SK-N-SH (cell line): ENCODE measurements at regions not wholly inside any gene's neighbourhood (a gene's known extent, or its start where the extent isn't known, plus 50 kb on each side); places are given as distances from the start of the nearest gene placed in this dataset.
A peak's percentile ranks its signal among the peaks of the same experiment; 100 is the strongest.

Source experiments
- CTCF ChIA-PET: fragments of 300-600, 350-600 bp; formaldehyde crosslinking; extraction: SDS; loops from one replicate; lab custom pipeline; 2021; lab: Yijun Ruan, JAX
- POLR2A ChIA-PET: fragments of 350-600 bp; sonication (Branson Sonifier 250); formaldehyde crosslinking; extraction: SDS; loops from one replicate; lab custom pipeline; 2020; ENCODE audit warnings: antibody characterized with exemption, inconsistent platforms; lab: Yijun Ruan, JAX
- DNase-seq: peaks from one replicate; pipeline ENCODE4 v3.0.0; 2012
- H2AFZ ChIP-seq: fragments of 200-600 bp; sonication (generic); 2 replicates; pipeline ENCODE4 v1.8.1; 2016; ENCODE audit warnings: antibody characterized with exemption, mild to moderate bottlenecking, low read depth
- H3F3A ChIP-seq: fragments of 200-600 bp; sonication (generic); replicated peaks from 2 replicates; pipeline ENCODE3; 2016; ENCODE audit warnings: antibody characterized with exemption, mild to moderate bottlenecking; ENCODE audit not compliant: insufficient read depth
- H3K27ac ChIP-seq, 2 experiments: fragments of 200-500 bp in 1 of 2; fragments of 200-600 bp in 1 of 2; sonication (Bioruptor generic) in 1 of 2; sonication (generic), shearing (Covaris generic) in 1 of 2; 2 replicates each; pipeline versions ENCODE4 v1.5.1 to v1.6.1; 2014 to 2016; ENCODE audit warnings: low read depth in 2 of 2, inconsistent platforms in 1 of 2, low read length in 1 of 2, mild to moderate bottlenecking in 1 of 2, mixed read lengths in 1 of 2
- H3K27me3 ChIP-seq: fragments of 200-600 bp; sonication (generic), shearing (Covaris generic); 2 replicates; pipeline ENCODE4 v1.6.1; 2016; ENCODE audit warnings: mixed run types; ENCODE audit not compliant: insufficient read depth
- H3K36me3 ChIP-seq, 2 experiments: fragments of 200-500 bp in 1 of 2; fragments of 200-600 bp in 1 of 2; sonication (Bioruptor generic) in 1 of 2; sonication (generic) in 1 of 2; replicated peaks in 1 of 2; 2 replicates each; pipeline versions ENCODE3 to v1.5.1; 2014 to 2016; ENCODE audit warnings: low read length in 1 of 2, mild to moderate bottlenecking in 1 of 2; ENCODE audit not compliant: insufficient read depth in 2 of 2, control insufficient read depth in 1 of 2
- H3K4me1 ChIP-seq, 2 experiments: fragments of 200-500 bp in 1 of 2; fragments of 200-600 bp in 1 of 2; sonication (Bioruptor generic) in 1 of 2; sonication (generic), shearing (Covaris generic) in 1 of 2; 2 replicates each; pipeline versions ENCODE4 v1.5.1 to v1.6.1; 2014 to 2016; ENCODE audit warnings: low read depth in 1 of 2, low read length in 1 of 2, mixed run types in 1 of 2; ENCODE audit not compliant: insufficient read depth in 2 of 2, control insufficient read depth in 1 of 2
- H3K4me2 ChIP-seq: fragments of 200-600 bp; sonication (generic), shearing (Covaris generic); 2 replicates; pipeline ENCODE4 v1.6.1; 2017; ENCODE audit warnings: mixed run types
- H3K4me3 ChIP-seq, 2 experiments: fragments of 200-500 bp in 1 of 2; fragments of 200-600 bp in 1 of 2; sonication (Bioruptor generic) in 1 of 2; sonication (generic), shearing (Covaris generic) in 1 of 2; 2 replicates each; pipeline versions ENCODE4 v1.5.1 to v1.8.1; 2014 to 2016; ENCODE audit warnings: low read depth in 2 of 2, inconsistent platforms in 1 of 2, low read length in 1 of 2, mild to moderate bottlenecking in 1 of 2, mixed read lengths in 1 of 2, moderate library complexity in 1 of 2
- H3K79me2 ChIP-seq: fragments of 200-600 bp; sonication (generic); 2 replicates; pipeline ENCODE4 v1.8.1; 2017; ENCODE audit warnings: mild to moderate bottlenecking; ENCODE audit not compliant: insufficient read depth
- H3K9ac ChIP-seq: fragments of 200-600 bp; sonication (generic); 2 replicates; pipeline ENCODE4 v1.6.1; 2017; ENCODE audit warnings: mixed run types
- H3K9me2 ChIP-seq: fragments of 200-600 bp; sonication (generic); 2 replicates; pipeline ENCODE4 v1.6.1; 2017; ENCODE audit warnings: mixed run types
- H3K9me3 ChIP-seq: fragments of 200-600 bp; sonication (generic); 2 replicates; pipeline ENCODE4 v1.6.1; 2017; ENCODE audit warnings: mixed run types, mild to moderate bottlenecking, moderate library complexity
- H4K20me1 ChIP-seq: fragments of 200-600 bp; sonication (generic); 2 replicates; pipeline ENCODE4 v1.6.1; 2017; ENCODE audit warnings: mild to moderate bottlenecking, mixed run types; ENCODE audit not compliant: insufficient read depth
- EP300 ChIP-seq, 2 experiments: IDR thresholded peaks; 2 replicates each; pipeline versions ENCODE4 v1.4.0 to v1.6.1; 2012; ENCODE audit warnings: borderline replicate concordance in 1 of 2, low read depth in 1 of 2, low read length in 1 of 2
- EZH2phosphoT487 ChIP-seq: fragments of 200-600 bp; sonication (generic); IDR thresholded peaks from 2 replicates; pipeline ENCODE4 v1.6.1; 2017; ENCODE audit warnings: low read depth, mixed run types, mild to moderate bottlenecking, antibody characterized with exemption, moderate library complexity, borderline replicate concordance
- FOXJ3 ChIP-seq: sonication (generic); formaldehyde crosslinking; IDR thresholded peaks from 2 replicates; pipeline ENCODE4 v1.5.1; 2020; ENCODE audit warnings: mild to moderate bottlenecking, missing genetic modification reagents
- GATA2 ChIP-seq: sonication (generic); formaldehyde crosslinking; IDR thresholded peaks from 2 replicates; pipeline ENCODE4 v1.5.0; 2020; ENCODE audit warnings: mild to moderate bottlenecking, missing genetic modification reagents
- RFX5 ChIP-seq: IDR thresholded peaks from 2 replicates; pipeline ENCODE4 v1.6.1; 2012; ENCODE audit warnings: mild to moderate bottlenecking, improper control_type of control experiment, low read length
- RXRA ChIP-seq: IDR thresholded peaks from 2 replicates; pipeline ENCODE4 v1.4.0; 2012; ENCODE audit warnings: low read depth, mild to moderate bottlenecking, borderline replicate concordance
- TCF12 ChIP-seq: IDR thresholded peaks from 2 replicates; pipeline ENCODE4 v1.4.0; 2012
- WGBS: methylation state at CpG from one replicate; pipeline ENCODE4 v1.1.6; 2017; ENCODE audit warnings: low lambda C conversion rate; 5-methylcytosine and 5-hydroxymethylcytosine counted together
- TF ChIP-seq, protein P1 (sequence below): IDR thresholded peaks from 2 replicates; pipeline ENCODE4; 2012
- TF ChIP-seq, protein P2 (sequence below): fragments of 200-600 bp; sonication (generic); IDR thresholded peaks from 2 replicates; pipeline ENCODE4 v1.6.1; 2017; ENCODE audit warnings: antibody characterized with exemption, mild to moderate bottlenecking, moderate library complexity

DNA sequence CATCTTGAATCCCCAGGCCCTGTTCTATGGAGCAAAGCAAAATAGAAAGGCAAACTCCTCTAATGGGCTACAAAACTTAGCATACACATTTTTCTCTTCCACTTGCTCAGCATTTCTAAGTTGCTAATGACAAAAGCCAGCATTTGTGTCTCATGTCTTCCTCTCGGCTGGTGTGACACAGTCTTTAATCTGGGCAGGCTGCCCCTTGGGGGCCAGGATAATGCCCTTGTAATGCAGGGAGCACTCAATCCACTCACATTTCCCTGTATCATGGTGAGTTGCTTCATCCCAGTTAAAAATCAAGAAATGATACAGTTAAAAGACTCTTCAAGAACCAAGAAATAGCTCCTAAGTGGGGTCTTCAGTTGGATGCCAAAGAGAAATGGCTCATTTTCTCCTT is 109.1 kb upstream of the FBXO11 start:
- no peak overlapping the region for H2AFZ ChIP-seq
- H3K36me3 ChIP-seq: no peaks in the 10 kb centered on the region
- H3K27ac ChIP-seq: no peak overlapping the region
- H3K4me1 ChIP-seq: no peaks in the 10 kb centered on the region
- H3F3A ChIP-seq: no peaks in the 10 kb centered on the region
- no peaks in the 10 kb centered on the region for H3K9me3 ChIP-seq
- H3K9me2 ChIP-seq: no peaks in the 10 kb centered on the region
- H3K79me2 ChIP-seq: no peaks in the 10 kb centered on the region
- no peak overlapping the region for H3K9ac ChIP-seq
- H3K27me3 ChIP-seq: no peaks in the 10 kb centered on the region
- WGBS: 64% methylated on average over 1 of the region's 1 CpG
- CTCF ChIA-PET: interaction anchor here (0.6 to 1.2 kb wide), 3 partner anchors 29 to 142 kb away, joined by 3 to 4 read pairs (median 3); no protein-coding TSS in a partner anchor
- H4K20me1 ChIP-seq: no peaks in the 10 kb centered on the region
- POLR2A ChIA-PET: no interaction called here
- DNase-seq: no peak
- TF ChIP-seq TCF12 (no peak), GATA2 (CRISPR knock-in tag) (no peak), RFX5 (no peak)
- TF ChIP-seq, protein P1, sequence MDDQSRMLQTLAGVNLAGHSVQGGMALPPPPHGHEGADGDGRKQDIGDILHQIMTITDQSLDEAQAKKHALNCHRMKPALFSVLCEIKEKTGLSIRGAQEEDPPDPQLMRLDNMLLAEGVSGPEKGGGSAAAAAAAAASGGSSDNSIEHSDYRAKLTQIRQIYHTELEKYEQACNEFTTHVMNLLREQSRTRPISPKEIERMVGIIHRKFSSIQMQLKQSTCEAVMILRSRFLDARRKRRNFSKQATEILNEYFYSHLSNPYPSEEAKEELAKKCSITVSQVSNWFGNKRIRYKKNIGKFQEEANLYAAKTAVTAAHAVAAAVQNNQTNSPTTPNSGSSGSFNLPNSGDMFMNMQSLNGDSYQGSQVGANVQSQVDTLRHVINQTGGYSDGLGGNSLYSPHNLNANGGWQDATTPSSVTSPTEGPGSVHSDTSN: no peak
- H3K4me3 ChIP-seq: no peak overlapping the region
- H3K4me2 ChIP-seq: no peak overlapping the region

DNA sequence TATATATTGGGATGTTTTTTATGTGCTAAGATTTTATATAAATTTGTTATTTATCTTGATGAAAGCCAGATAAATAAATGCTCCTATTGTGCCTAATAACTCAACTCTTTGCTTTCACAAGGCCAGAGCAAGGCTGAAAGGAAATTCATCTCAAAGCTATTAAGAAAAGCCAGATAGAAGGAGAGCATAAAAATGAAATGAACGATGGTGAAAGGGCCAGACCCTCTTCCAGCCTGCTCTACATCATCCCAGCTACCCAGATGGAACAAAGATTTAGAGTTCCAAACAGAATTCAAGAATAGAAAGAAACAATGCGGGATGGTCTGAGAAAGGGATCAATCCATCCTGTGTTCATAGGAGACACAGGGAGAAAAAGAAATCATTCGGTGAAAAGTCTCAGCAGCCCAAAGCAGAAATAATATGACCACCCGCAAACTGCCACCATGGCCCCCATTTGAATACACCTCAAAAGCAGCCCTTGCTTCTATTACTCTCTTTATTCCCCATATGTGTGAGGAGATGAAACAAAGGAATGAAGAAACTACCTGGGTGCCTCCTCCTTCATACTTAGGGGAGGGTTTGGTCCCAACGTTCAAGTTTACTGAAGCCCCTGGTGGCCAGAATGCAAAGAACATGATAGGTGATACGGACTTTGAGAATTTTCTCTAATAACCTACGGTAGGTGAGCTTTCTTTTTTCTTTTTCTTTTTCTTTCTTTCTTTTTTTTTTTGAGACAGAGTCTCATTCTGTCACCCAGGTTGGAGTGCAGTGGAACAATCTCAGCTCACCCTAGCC is 110.1 kb upstream of the FBXO11 start:
- H3F3A ChIP-seq: no peaks in the 10 kb centered on the region
- H3K27ac ChIP-seq: no peak overlapping the region
- H2AFZ ChIP-seq: no peak overlapping the region
- H4K20me1 ChIP-seq: no peaks in the 10 kb centered on the region
- H3K4me1 ChIP-seq: no peaks in the 10 kb centered on the region
- no peak overlapping the region for H3K4me2 ChIP-seq
- 59% methylated on average over 7 of the region's 7 CpGs for WGBS
- no peaks in the 10 kb centered on the region for H3K9me2 ChIP-seq
- no peaks in the 10 kb centered on the region for H3K9me3 ChIP-seq
- TF ChIP-seq, protein P2, sequence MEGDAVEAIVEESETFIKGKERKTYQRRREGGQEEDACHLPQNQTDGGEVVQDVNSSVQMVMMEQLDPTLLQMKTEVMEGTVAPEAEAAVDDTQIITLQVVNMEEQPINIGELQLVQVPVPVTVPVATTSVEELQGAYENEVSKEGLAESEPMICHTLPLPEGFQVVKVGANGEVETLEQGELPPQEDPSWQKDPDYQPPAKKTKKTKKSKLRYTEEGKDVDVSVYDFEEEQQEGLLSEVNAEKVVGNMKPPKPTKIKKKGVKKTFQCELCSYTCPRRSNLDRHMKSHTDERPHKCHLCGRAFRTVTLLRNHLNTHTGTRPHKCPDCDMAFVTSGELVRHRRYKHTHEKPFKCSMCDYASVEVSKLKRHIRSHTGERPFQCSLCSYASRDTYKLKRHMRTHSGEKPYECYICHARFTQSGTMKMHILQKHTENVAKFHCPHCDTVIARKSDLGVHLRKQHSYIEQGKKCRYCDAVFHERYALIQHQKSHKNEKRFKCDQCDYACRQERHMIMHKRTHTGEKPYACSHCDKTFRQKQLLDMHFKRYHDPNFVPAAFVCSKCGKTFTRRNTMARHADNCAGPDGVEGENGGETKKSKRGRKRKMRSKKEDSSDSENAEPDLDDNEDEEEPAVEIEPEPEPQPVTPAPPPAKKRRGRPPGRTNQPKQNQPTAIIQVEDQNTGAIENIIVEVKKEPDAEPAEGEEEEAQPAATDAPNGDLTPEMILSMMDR: peak; percentile 42; the same call in 1 of the 2 replicates
- TF ChIP-seq EP300 (IDR thresholded peaks at IDR 0.05; ENCODE audit: borderline replicate concordance in 1 of 2, low read depth in 1 of 2, low read length in 1 of 2) (no peak), EZH2phosphoT487 (no peak), FOXJ3 (no peak), RXRA (no peak)
- no peak overlapping the region for H3K4me3 ChIP-seq
- peak; percentile 3 for DNase-seq
- H3K79me2 ChIP-seq: no peaks in the 10 kb centered on the region
- ChIA-PET CTCF (interaction anchor here (0.6 to 1.2 kb wide), 4 partner anchors 30 to 143 kb away, joined by 3 to 4 read pairs (median 4); partner anchors contain the start of gene FBXO11), POLR2A (interaction anchor here (0.6 kb wide), 1 partner anchor 80 kb away, joined by 3 read pairs; no protein-coding TSS in a partner anchor)
- H3K27me3 ChIP-seq: no peaks in the 10 kb centered on the region
- H3K9ac ChIP-seq: no peak overlapping the region
- no peaks in the 10 kb centered on the region for H3K36me3 ChIP-seq
